Epithelial cell of esophagus (primary cell): ENCODE measurements at regions not wholly inside any gene's neighbourhood (a gene's known extent, or its start where the extent isn't known, plus 50 kb on each side); places are given as distances from the start of the nearest gene placed in this dataset.

ENCODE experiments used
- DNase-seq: peaks from one replicate; pipeline ENCODE4 v3.0.0; 2010; ENCODE audit warnings: low read depth
- H3K4me3 ChIP-seq: 2 replicates; pipeline ENCODE4 v1.5.1; 2011; ENCODE audit warnings: mild to moderate bottlenecking, low read length, control low read depth
- TF ChIP-seq, protein P1 (sequence below): IDR thresholded peaks from 2 replicates; pipeline ENCODE4 v1.5.1; 2011; ENCODE audit warnings: low read depth, mild to moderate bottlenecking, low read length, control low read depth, inconsistent platforms; ENCODE audit not compliant: insufficient read depth; ENCODE audit errors: missing control alignments

DNA sequence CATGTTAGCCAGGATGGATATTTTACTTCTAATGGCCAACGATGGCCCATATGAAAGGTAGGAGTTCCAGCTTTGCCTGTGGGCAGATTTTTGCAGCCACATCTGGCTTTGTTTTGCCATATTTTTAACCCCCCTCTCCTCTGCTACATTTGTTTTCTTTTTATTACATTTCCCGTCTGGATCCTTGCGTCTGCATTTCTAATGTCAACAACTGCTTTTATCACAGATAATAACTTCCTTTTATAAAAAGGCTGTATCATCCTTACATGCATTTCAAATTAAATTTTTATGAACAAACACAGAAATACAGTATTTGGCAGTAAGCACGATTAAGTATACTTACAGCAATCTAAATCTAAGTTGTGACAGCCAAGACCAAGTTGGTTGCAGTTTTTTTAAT is 156.0 kb downstream of the BAMBI start:
- TF ChIP-seq, protein P1, sequence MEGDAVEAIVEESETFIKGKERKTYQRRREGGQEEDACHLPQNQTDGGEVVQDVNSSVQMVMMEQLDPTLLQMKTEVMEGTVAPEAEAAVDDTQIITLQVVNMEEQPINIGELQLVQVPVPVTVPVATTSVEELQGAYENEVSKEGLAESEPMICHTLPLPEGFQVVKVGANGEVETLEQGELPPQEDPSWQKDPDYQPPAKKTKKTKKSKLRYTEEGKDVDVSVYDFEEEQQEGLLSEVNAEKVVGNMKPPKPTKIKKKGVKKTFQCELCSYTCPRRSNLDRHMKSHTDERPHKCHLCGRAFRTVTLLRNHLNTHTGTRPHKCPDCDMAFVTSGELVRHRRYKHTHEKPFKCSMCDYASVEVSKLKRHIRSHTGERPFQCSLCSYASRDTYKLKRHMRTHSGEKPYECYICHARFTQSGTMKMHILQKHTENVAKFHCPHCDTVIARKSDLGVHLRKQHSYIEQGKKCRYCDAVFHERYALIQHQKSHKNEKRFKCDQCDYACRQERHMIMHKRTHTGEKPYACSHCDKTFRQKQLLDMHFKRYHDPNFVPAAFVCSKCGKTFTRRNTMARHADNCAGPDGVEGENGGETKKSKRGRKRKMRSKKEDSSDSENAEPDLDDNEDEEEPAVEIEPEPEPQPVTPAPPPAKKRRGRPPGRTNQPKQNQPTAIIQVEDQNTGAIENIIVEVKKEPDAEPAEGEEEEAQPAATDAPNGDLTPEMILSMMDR, result no peak
- no peak overlapping the region for H3K4me3 ChIP-seq
- DNase-seq, result no peak

DNA sequence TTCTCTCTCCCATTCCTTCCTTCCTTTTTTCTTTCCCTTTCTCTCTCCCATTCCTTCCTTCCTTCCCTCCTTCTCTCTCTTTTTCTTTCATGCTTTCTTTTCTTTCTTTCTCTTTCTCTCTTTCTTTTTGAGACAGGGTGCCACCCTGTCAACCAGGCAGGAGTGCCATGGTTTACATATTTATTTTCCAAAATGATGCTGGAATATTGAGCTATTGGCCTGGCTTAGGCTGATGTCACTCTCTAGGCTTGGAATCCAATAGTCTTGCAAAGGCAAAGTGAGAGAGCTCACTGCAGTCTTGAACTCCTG is 159.1 kb downstream of the BAMBI start:
- no peak overlapping the region for H3K4me3 ChIP-seq
- TF ChIP-seq, protein P1, result no peak
- no peak for DNase-seq

DNA sequence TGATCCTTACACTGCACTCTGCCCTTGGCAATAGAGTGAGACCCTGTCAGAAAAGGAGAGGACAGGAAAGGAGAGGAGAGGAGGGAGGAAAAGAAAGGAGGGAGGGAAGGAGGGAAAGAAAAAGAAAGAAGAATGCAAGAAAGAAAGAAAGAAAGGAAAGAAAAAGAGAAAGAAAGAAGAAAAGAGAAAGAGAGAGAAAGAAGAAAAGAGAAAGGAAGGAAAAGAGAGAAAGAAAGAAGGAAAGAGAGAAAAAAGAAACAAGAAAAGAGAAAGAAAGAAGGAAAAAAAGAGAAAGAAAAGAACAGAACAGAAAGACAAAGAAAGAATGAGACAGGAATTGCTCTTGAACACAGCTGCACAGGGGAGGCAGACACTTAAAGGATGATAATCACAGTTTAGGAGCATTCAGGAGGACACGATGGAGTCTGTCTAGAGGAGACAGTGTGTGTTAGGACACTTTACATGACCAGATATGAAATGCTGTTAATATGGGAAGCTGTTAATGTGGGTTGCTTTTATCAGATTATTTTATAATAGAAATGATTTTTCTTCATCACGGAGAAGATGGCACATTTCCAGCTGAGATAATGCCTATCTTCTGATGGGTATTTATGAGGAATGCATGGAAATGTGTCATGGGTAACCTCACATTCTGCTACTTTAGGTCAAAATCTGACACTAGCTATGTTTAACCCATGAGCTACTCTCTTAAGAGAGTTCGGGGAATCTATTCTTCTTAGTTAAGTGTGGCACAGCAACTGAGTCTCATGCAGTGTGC is 160.5 kb downstream of the BAMBI start:
- TF ChIP-seq, protein P1, result no peak
- DNase-seq, result no peak
- H3K4me3 ChIP-seq, result no peak overlapping the region

DNA sequence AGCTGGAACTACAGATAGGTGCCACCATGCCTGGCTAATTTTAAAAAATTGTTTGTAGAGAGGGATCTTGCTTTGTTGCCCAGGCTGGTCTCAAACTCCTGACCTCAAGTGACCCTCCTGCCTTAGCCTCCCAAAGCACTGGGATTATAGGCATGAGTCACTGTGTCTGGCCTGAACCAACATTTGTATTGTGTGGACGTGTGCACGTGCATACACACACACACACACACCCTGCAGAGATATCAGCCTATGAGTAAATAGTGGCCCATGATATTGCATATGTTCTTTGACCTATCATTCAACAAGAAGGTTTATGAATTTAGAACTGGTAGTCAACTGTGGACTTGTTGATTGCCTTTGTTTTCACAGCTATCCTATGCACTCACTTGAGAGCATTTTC is 161.6 kb downstream of the BAMBI start:
- TF ChIP-seq, protein P1, result no peak

DNA sequence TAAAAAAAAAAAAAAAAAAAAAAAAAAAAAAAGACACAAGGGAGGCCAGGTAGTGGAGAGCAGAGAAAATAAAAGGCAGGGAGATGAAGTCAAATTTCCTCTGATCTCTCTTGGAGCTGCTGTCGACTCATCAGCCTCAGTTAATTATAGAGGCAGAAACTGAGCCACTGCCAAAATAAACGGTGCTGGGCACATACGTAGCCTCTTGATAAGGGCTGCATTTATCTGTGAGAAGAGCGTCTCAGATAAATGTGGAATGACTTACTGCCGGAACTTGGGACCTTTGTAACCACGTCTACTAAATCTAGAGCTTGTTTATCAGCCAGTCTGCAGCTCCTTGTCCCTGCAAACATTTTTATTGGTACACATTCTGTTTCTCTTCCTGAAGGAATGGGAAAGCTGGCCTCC is 162.3 kb downstream of the BAMBI start:
- no peak overlapping the region for H3K4me3 ChIP-seq
- TF ChIP-seq, protein P1, result no peak
- no peak for DNase-seq

More for the DNA sequence above, 161.6 kb downstream of the BAMBI start:
- no peak overlapping the region for H3K4me3 ChIP-seq
- no peak for DNase-seq

DNA sequence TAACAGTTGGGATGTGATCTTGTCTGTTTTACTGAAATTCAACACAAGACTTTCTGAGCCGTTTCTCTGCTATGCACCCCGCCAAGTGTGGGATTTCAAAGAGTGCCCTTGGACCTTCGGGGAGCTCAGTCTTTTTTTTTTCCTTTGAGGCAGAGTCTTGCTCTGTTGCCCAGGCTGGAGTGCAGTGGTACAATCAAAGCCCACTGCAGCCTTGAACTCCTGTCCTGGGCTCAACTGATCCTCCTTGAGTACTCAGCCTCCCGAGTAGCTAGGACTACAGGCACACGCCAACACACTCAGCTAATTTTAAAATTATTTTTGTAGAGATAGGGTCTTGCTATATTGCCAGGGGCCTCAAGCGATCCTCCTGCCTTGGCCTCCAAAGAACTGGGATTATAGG is 162.9 kb downstream of the BAMBI start:
- no peak overlapping the region for H3K4me3 ChIP-seq
- TF ChIP-seq, protein P1, result no peak
- no peak for DNase-seq

DNA sequence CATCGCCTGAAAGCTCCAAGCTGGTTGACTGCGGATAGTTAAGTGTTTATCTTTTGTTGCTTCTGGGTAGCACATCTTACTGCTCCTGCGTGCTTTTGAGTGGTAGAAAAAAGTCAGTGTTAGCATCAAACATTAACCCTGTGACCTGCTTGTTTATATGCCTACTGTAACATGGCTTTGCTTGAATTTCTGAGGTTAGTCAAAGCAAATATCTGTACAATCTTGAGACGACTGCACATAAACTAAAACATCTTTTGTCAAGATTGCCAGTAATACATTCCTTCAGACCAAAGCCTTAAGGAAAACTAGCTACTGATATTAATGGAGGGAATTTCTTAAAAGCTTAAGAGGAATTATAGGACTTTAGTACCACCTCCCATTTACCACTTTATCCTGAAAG is 163.7 kb downstream of the BAMBI start:
- no peak for DNase-seq
- H3K4me3 ChIP-seq, result no peak overlapping the region
- TF ChIP-seq, protein P1, result no peak
